Posterior cingulate gyrus (tissue), 11 donors: ENCODE measurements at regions not wholly inside any gene's neighbourhood (a gene's known extent, or its start where the extent isn't known, plus 50 kb on each side); places are given as distances from the start of the nearest gene placed in this dataset.
"Not testable (repeated sequence)": the region's sequence is repeated elsewhere in the genome, so short reads cannot be mapped to it uniquely, and the experiment has no call there.

Experiments used
- DNase-seq, 10 donors: peaks; one replicate each; pipeline versions ENCODE4 v3.0.0 to v3.0.0-alpha.2; 2020 to 2021; ENCODE audit warnings: mixed read lengths in 3 of 10
- intact Hi-C: fragments of 100-400 bp; cut with DNase I; formaldehyde crosslinking; loops from one replicate; pipeline ENCODE4 v1.15.1; 2023

GRCh38 chr5:153187503-153187902 is 303.0 kb upstream of the GRIA1 start:
- DNase-seq = no peak
- intact Hi-C loops = no loop called here

GRCh38 chr5:153206361-153206760 is 284.1 kb upstream of the GRIA1 start:
- DNase-seq = no peak
- intact Hi-C loops = no loop called here

- intact Hi-C loops = no loop called here
- no peak for DNase-seq
Measured at GRCh38 chr5:153209016-153209415, 281.5 kb upstream of the GRIA1 start.

GRCh38 chr5:153209687-153210086 is 280.8 kb upstream of the GRIA1 start:
- DNase-seq = no peak
- intact Hi-C loops = no loop called here

GRCh38 chr5:153211076-153211475 is 279.4 kb upstream of the GRIA1 start:
- intact Hi-C loops = no loop called here
- DNase-seq = no peak

- intact Hi-C loops = no loop called here
- DNase-seq = no peak
Measured at GRCh38 chr5:153212471-153212870, 278.0 kb upstream of the GRIA1 start.

GRCh38 chr5:153222936-153223335 is 267.5 kb upstream of the GRIA1 start:
- intact Hi-C loops = no loop called here
- DNase-seq = no peak

- intact Hi-C loops = no loop called here
- DNase-seq = no peak
Measured at GRCh38 chr5:153223376-153223775, 267.1 kb upstream of the GRIA1 start.

GRCh38 chr5:153224651-153225050 is 265.8 kb upstream of the GRIA1 start:
- intact Hi-C loops = no loop called here
- no peak for DNase-seq

- no peak for DNase-seq
- intact Hi-C loops = no loop called here
Measured at GRCh38 chr5:153233933-153234332, 256.5 kb upstream of the GRIA1 start.

- DNase-seq = no peak
- intact Hi-C loops = no loop called here
Measured at GRCh38 chr5:153236319-153236718, 254.2 kb upstream of the GRIA1 start.

GRCh38 chr5:153237671-153238332 is 252.7 kb upstream of the GRIA1 start:
- no peak for DNase-seq
- intact Hi-C loops = no loop called here

GRCh38 chr5:153257381-153257780 is 233.1 kb upstream of the GRIA1 start:
- no peak for DNase-seq
- intact Hi-C loops = no loop called here

- no peak for DNase-seq
- intact Hi-C loops = no loop called here
Measured at GRCh38 chr5:153258469-153258868, 232.0 kb upstream of the GRIA1 start.

GRCh38 chr5:153267506-153267905 is 223.0 kb upstream of the GRIA1 start:
- intact Hi-C loops = no loop called here

GRCh38 chr5:153275695-153276094 is 214.8 kb upstream of the GRIA1 start:
- DNase-seq = no peak
- intact Hi-C loops = no loop called here

More at GRCh38 chr5:153267506-153267905, 223.0 kb upstream of the GRIA1 start:
- no peak for DNase-seq

- DNase-seq = peak in 1 of 10 donors; percentile 15
- intact Hi-C loops = no loop called here
Measured at GRCh38 chr5:153276151-153276550, 214.3 kb upstream of the GRIA1 start.

- DNase-seq, intact Hi-C loops: not testable (repeated sequence)
Measured at GRCh38 chr5:153296251-153296844, 194.1 kb upstream of the GRIA1 start.

- intact Hi-C loops = no loop called here
- no peak for DNase-seq
Measured at GRCh38 chr5:153299891-153300290, 190.6 kb upstream of the GRIA1 start.

- no peak for DNase-seq
- intact Hi-C loops = no loop called here
Measured at GRCh38 chr5:153308282-153308681, 182.2 kb upstream of the GRIA1 start.

- intact Hi-C loops = no loop called here
Measured at GRCh38 chr5:153318556-153318955, 171.9 kb upstream of the GRIA1 start.

GRCh38 chr5:153321478-153321877 is 169.0 kb upstream of the GRIA1 start:
- no peak for DNase-seq
- intact Hi-C loops = no loop called here

More at GRCh38 chr5:153318556-153318955, 171.9 kb upstream of the GRIA1 start:
- no peak for DNase-seq
